ENCODE measurements at regions not wholly inside any gene's neighbourhood (a gene's known extent, or its start where the extent isn't known, plus 50 kb on each side); places are given as distances from the start of the nearest gene placed in this dataset.

DNA sequence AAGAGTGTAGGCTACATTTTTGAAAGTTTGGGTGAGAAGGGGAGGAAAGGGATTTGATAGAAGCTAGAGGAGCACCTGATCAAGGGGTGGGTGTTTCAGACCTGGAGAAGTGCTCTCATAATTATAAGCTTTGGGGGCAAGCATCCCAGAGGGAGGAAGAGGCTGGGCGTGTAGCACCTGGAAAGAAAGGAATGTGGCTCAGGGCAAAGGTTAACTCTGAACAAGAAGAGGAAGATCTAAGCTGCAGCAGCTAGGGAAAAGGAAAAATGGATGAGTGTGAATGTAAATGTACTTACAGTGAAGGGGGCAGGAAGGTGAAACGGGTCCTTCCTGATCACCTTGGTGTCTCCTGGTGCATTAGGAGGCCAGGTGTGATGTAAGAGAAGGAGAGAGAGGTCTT lies 49.8 kb upstream of the ANKRD55 start:
- DNase-seq: no peak
